Transverse colon (tissue), 4 donors: ENCODE measurements at regions not wholly inside any gene's neighbourhood (a gene's known extent, or its start where the extent isn't known, plus 50 kb on each side); places are given as distances from the start of the nearest gene placed in this dataset.

ENCODE experiments used
- DNase-seq: peaks from one replicate; pipeline ENCODE4 v3.0.0-alpha.2; 2019
- H3K27ac ChIP-seq, 4 donors: fragments of 200-600 bp; sonication (generic); 2 replicates each; pipeline ENCODE4 v1.5.1; 2016 to 2018; ENCODE audit warnings: inconsistent platforms in 4 of 4
- H3K27me3 ChIP-seq: fragments of 200-600 bp; sonication (generic); 2 replicates; pipeline ENCODE4 v1.5.1; 2017; ENCODE audit warnings: inconsistent platforms
- H3K36me3 ChIP-seq, 4 donors: fragments of 200-600 bp; sonication (generic); 2 replicates each; pipeline ENCODE4 v1.5.1; 2017 to 2019; ENCODE audit warnings: inconsistent platforms in 4 of 4
- H3K4me1 ChIP-seq, 4 donors: fragments of 200-600 bp; sonication (generic); 2 replicates each; pipeline ENCODE4 v1.5.1; 2017 to 2020; ENCODE audit warnings: inconsistent platforms in 4 of 4
- H3K4me3 ChIP-seq, 4 donors: fragments of 200-600 bp; sonication (generic); 1 replicate in 1 of 4; 2 replicates in 3 of 4; pipeline versions ENCODE4 v1.5.1 to v1.6.1; 2017 to 2019; ENCODE audit warnings: inconsistent platforms in 4 of 4
- H3K9me3 ChIP-seq, 2 donors: fragments of 200-600 bp; sonication (generic); 2 replicates each; pipeline ENCODE4 v1.5.1; 2017 to 2019; ENCODE audit warnings: inconsistent platforms in 2 of 2
- CTCF ChIP-seq, 5 experiments: fragments of 200-600 bp in 3 of 5; fragments of 450-650 bp in 2 of 5; sonication (generic) in 3 of 5; IDR thresholded peaks; 1 replicate in 2 of 5; 2 replicates in 3 of 5; pipeline ENCODE4 v1.5.1; 2016 to 2017; ENCODE audit warnings: antibody characterized with exemption in 5 of 5, inconsistent platforms in 3 of 5, mild to moderate bottlenecking in 2 of 5, moderate library complexity in 1 of 5
- EP300 ChIP-seq: sonication (generic); formaldehyde crosslinking; IDR thresholded peaks from one replicate; pipeline ENCODE4 v1.6.1; 2017; ENCODE audit warnings: antibody characterized with exemption, low read depth
- POLR2A ChIP-seq: fragments of 450-650 bp; IDR thresholded peaks from one replicate; pipeline ENCODE4 v1.6.1; 2016; ENCODE audit warnings: antibody characterized with exemption, mild to moderate bottlenecking, moderate library complexity
- POLR2AphosphoS5 ChIP-seq, 3 donors: sonication (generic); formaldehyde crosslinking; IDR thresholded peaks; one replicate each; pipeline ENCODE4 v1.6.1; 2016; ENCODE audit warnings: antibody characterized with exemption in 3 of 3
- WGBS, 2 donors: methylation state at CpG; one replicate each; pipeline ENCODE4 v1.1.5; 2018; ENCODE audit warnings: low coverage in 1 of 2; 5-methylcytosine and 5-hydroxymethylcytosine counted together
- in situ Hi-C, 4 donors: fragments of 200-750 bp; cut with MboI; loops; one replicate each; pipeline versions ENCODE4 v1.15.0 to v1.15.1; 2017; ENCODE audit warnings: low sequenced_read_pairs in 3 of 4, low pct_ligation_motif_present in 1 of 4, low pct_unique_long_range_greater_than_20kb in 1 of 4
- intact Hi-C: fragments of 100-400 bp; cut with DNase I; formaldehyde crosslinking; loops from one replicate; pipeline ENCODE4 v1.15.1; 2023; ENCODE audit warnings: low total_unique reads

- Histone ChIP-seq H3K36me3 (no peaks in the 10 kb centered on the region), H3K27me3 (no peaks in the 10 kb centered on the region), H3K4me1 (no peaks in the 10 kb centered on the region), H3K9me3 (no peaks in the 10 kb centered on the region), H3K4me3 (no peak overlapping the region), H3K27ac (no peak overlapping the region)
- in situ Hi-C loops (no loop called here), intact Hi-C loops (no loop called here)
- DNase-seq, result no peak
- 83 to 92% methylated on average over 2 to 3 of the region's 3 CpGs for WGBS, 2 donors
- TF ChIP-seq POLR2AphosphoS5 (IDR thresholded peaks at IDR 0.05) (no peak), CTCF (IDR thresholded peaks at IDR 0.05) (no peak), POLR2A (no peak), EP300 (no peak)
Observed at GRCh38 chr14:54125109-54125508, 168.5 kb upstream of the BMP4 start.

DNA sequence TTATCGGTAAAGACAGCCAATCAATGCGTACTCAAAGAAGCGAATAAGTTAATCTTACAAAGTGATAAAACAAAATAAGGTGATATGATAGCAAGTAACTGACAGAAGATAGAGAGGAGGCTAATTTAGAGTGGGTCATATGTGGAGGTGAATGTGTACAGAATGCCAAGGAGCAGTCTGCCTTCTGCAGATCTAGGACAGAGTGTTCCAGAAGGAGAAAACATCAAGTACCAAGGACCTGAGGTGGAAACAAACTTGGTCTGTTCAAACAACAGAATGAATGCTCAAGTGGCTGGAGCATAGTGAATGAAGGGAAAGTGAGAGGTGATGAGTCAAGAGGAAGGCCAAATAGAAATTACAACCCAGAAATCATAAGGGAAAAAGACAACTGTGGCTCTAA is 170.3 kb upstream of the BMP4 start:
- 85 to 91% methylated on average over 3 of the region's 3 CpGs for WGBS, 2 donors
- no peak for DNase-seq
- Histone ChIP-seq H3K27ac (no peak overlapping the region), H3K9me3 (no peaks in the 10 kb centered on the region), H3K27me3 (no peaks in the 10 kb centered on the region), H3K4me1 (no peaks in the 10 kb centered on the region), H3K36me3 (no peaks in the 10 kb centered on the region), H3K4me3 (no peak overlapping the region)
- in situ Hi-C loops (no loop called here), intact Hi-C loops (no loop called here)
- no peak for TF ChIP-seq POLR2AphosphoS5 (IDR thresholded peaks at IDR 0.05)
- no peak for TF ChIP-seq POLR2A
- TF ChIP-seq EP300, result no peak
- no peak for TF ChIP-seq CTCF (IDR thresholded peaks at IDR 0.05)

- Histone ChIP-seq H3K27ac (no peak overlapping the region), H3K4me1 (no peaks in the 10 kb centered on the region), H3K4me3 (no peak overlapping the region), H3K36me3 (no peaks in the 10 kb centered on the region), H3K27me3 (no peaks in the 10 kb centered on the region), H3K9me3 (no peaks in the 10 kb centered on the region)
- DNase-seq, result no peak
- TF ChIP-seq POLR2AphosphoS5 (IDR thresholded peaks at IDR 0.05) (no peak), CTCF (IDR thresholded peaks at IDR 0.05) (no peak), POLR2A (no peak), EP300 (no peak)
- in situ Hi-C loops (no loop called here), intact Hi-C loops (no loop called here)
- 38 to 39% methylated on average over 2 of the region's 2 CpGs for WGBS, 2 donors
Observed at GRCh38 chr14:54127526-54127925, 170.9 kb upstream of the BMP4 start.

DNA sequence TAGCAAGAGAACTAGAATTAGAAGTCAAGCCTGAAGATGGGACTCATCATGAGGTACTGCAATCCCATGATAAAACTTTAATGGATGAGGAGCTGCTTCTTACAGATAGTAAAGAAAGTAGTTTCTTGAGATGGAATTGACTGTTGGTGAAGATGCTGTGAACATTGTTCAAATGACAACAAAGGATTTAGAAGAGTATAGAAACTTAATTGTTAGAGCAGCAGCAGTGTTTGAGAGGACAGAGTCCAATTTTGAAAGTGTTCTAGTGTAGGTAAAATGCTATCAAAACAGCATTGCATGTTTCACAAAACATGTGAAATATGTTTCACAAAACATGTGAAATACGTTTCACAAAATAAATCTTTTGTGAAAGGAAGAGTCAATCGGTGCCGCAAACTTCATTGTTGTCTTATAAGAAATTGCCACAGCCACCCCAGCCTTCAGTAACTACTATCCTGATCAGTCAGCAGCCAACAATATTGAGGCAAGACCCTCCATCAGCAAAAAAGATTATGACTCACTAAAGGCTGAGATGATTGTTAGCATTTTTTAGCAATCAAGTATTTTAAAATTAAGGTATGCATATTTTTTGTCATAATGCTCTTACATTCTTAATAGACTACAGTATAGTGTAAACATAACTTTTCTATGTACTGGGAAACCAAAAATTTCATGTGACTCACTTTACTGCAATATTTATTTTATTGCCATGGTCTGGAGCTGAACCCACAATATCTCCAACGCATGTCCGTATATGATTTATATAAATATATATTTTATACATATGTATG is 173.4 kb upstream of the BMP4 start:
- 72 to 78% methylated on average over 5 of the region's 5 CpGs for WGBS, 2 donors
- in situ Hi-C loops, result no loop called here
- TF ChIP-seq EP300, result no peak
- no peak for TF ChIP-seq CTCF (IDR thresholded peaks at IDR 0.05)
- no peak for TF ChIP-seq POLR2AphosphoS5 (IDR thresholded peaks at IDR 0.05)
- no peak for TF ChIP-seq POLR2A
- no peak for DNase-seq
- Histone ChIP-seq H3K27me3 (no peaks in the 10 kb centered on the region), H3K4me1 (no peaks in the 10 kb centered on the region), H3K9me3 (no peaks in the 10 kb centered on the region), H3K27ac (no peak overlapping the region), H3K4me3 (no peak overlapping the region), H3K36me3 (no peaks in the 10 kb centered on the region)
- intact Hi-C loops, result no loop called here
